GM18517 (cell line): ENCODE measurements at regions not wholly inside any gene's neighbourhood (a gene's known extent, or its start where the extent isn't known, plus 50 kb on each side); places are given as distances from the start of the nearest gene placed in this dataset.

Source experiments
- ATAC-seq: cut with Tn5 transposase; IDR thresholded peaks from one replicate; pipeline ENCODE4 v1.9.1; 2021; ENCODE audit warnings: mild to moderate bottlenecking, moderate library complexity; ENCODE audit not compliant: unreplicated experiment

- no peak for ATAC-seq
Observed at GRCh38 chr14:29030970-29031369, 264.4 kb downstream of the FOXG1 start.

DNA sequence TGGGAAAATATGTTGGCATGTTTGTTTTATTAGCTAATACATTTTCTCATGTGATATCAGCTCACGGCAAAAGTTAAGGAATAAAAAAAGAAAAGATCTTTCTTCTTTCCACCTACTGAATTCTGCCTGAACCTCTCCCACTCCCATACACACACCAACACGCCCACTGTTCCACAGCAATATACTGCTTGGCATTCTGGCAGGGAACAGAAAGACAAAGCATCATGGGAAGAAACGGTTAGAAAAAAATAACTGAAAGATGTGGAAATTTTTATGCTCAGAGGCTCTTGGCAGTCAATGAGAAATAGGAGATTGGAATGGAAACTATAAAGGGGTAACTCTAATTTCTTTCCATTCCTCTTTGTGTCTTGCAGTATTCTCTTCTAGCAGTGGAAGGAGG lies 268.5 kb downstream of the FOXG1 start:
- ATAC-seq = no peak

GRCh38 chr14:29037411-29037810 lies 270.8 kb downstream of the FOXG1 start:
- ATAC-seq = no peak

GRCh38 chr14:29039171-29039570 lies 272.6 kb downstream of the FOXG1 start:
- ATAC-seq = no peak

- no peak for ATAC-seq
Observed at GRCh38 chr14:29042551-29042950, 276.0 kb downstream of the FOXG1 start.

GRCh38 chr14:29043737-29044136 lies 277.1 kb downstream of the FOXG1 start:
- no peak for ATAC-seq

GRCh38 chr14:29045237-29045636 lies 278.6 kb downstream of the FOXG1 start:
- no peak for ATAC-seq

DNA sequence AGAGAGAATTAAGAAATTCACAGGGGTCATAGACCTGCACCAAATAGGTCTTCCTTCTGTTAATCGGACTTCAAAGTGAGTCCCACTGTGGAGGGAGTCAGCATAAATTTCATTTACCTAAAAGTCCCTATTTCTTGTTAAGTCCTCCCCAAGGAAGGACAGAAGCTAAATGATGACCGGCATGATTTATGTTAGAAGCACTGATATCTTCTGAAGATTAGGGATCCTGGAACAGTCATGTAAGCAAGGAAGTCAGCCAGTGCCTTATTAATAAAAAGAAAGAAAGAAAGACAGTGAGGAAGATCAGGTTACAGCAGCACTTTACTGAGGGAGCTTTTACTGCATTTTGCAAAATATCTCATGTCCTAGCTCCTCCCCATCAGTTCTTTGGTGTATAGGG lies 287.5 kb downstream of the FOXG1 start:
- no peak for ATAC-seq

DNA sequence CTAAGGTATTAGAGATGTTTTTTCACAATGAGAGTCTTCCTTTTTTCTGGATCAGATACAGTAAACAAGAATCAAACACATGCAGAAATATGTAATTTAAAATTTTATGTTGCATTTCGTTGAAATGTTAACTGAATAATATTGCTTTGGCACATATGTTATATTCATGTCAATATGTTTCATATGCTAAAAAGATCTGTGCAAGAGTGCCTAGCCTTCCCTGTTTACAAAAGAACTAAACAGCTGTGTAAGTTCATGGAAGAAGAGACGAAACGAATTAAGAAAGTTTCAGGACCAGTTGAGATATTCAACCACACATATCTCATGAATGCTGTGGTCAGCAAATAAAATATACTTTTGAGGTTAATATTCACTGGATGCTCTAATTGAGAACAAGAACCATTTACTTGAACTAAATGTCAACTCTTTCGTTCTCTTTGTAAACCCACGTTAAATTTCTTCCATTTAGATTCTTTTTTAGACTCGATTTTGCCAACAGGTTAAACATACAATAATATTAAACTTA lies 289.5 kb downstream of the FOXG1 start:
- no peak for ATAC-seq

GRCh38 chr14:29061702-29062101 lies 295.1 kb downstream of the FOXG1 start:
- ATAC-seq = no peak

- no peak for ATAC-seq
Observed at GRCh38 chr14:29062466-29062865, 295.9 kb downstream of the FOXG1 start.

- ATAC-seq = no peak
Observed at GRCh38 chr14:29062976-29063375, 296.4 kb downstream of the FOXG1 start.

GRCh38 chr14:29064305-29064900 lies 297.8 kb downstream of the FOXG1 start:
- ATAC-seq = no peak

DNA sequence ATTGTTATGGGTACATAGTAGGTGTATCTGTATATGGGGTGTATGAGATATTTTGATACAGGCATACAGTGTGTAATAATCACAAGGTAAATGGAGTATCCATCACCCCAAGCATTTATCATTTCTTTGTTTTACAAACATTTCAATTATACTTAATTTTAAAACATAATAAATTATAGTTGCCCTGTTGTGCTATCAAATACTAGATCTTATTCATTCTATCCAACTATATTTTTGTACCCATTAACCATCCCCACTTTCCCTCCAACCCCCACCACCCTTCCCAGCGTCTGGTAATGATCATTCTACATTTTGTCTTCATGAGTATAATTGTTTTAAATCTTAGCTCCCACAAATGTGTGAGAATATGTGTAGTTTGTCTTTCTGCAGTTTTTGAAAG lies 302.6 kb downstream of the FOXG1 start:
- ATAC-seq = no peak

GRCh38 chr14:29075761-29076160 lies 309.2 kb downstream of the FOXG1 start:
- ATAC-seq = no peak

GRCh38 chr14:29077916-29078315 lies 311.3 kb downstream of the FOXG1 start:
- ATAC-seq = no peak

DNA sequence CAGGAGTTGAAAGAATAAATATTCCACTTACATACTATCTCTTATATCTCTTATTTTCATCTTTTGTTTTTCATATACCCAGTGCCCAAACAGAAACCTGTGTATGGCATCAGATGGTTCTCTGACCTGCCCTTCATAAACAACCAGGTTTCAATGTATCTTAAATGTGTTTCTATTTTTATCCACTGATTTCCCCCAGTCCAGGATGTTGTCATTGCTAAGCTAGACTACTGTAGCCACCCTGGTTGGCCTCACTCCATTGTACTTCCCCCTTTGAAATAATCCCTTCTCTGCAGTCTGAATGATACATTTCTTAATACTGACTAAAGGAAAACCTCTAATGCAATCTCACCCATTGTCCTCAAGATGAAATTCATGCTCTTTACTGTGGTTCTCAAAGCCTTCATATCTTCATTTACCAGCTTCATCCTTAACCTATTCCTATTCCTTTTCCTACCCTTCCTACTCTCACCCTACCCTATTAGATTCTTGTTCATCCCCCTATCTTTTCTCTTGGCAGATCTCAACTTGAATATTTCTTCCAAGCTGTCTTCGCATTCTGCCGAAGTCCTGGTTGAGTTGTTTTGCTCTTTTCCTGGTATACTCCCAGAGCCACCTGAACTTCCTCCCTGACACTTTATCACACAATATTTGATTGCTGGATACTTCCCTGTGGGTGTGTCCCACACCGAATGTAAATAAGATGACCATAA lies 312.4 kb downstream of the FOXG1 start:
- no peak for ATAC-seq

DNA sequence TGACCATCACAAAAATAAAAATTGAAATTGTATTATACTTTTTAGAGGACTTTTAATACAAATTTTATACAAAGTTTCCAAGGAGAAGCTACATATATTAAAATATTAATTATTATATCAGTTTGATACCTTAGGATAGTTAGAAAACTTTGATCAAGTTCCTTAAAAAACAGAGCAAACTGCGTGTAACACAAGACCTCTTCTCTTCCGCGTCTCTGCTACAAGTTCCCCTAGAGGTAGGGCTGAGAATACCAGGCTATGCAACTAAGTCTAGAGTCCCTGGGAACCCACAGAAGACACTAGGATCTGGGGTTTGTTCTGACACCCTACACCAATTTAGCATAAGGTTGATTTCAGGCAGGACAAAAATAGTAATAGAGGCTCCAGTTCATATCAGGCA lies 319.0 kb downstream of the FOXG1 start:
- ATAC-seq = no peak

GRCh38 chr14:29089849-29090248 lies 323.3 kb downstream of the FOXG1 start:
- no peak for ATAC-seq

- no peak for ATAC-seq
Observed at GRCh38 chr14:29092121-29092520, 325.5 kb downstream of the FOXG1 start.

DNA sequence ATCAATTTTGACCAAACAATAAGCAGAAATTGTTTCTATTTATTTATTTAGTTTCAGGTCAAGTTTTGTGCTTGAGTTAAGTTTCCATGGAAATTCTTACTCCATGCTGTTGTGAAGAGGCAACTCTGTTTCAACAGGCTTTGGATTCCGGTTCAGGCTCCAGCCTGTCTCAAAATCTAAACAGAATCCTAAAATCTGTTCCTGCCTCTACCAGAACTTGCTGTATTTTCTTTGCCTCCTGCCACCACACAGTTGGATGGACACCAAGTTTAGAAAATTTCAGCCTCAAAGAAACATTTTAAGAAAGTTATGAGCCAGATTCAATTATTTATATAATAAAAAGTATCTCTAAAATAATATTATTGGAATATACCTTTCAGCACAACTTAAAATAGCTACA lies 330.9 kb downstream of the FOXG1 start:
- no peak for ATAC-seq

GRCh38 chr14:29098656-29099055 lies 332.1 kb downstream of the FOXG1 start:
- no peak for ATAC-seq

DNA sequence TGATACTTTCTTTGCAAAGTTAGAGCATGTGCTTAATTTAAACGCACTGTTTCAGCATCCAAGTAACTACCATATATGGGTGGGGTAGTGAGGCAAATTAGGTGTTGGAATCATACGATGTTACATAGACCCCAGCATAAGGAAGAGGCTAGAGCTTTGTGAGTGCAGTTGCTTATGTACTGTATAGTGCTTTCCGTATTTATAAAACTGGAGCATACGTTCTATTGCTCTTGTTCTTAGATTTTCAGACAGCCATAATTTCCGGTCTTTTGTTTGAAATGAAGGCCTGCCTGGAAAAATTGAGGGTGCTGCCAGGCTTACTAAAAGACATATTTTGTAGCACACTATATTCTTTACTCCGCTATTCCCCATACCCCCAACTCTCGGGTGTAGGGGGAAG lies 335.7 kb downstream of the FOXG1 start:
- ATAC-seq = no peak
